NCI-H69 (cell line): ENCODE measurements at regions not wholly inside any gene's neighbourhood (a gene's known extent, or its start where the extent isn't known, plus 50 kb on each side); places are given as distances from the start of the nearest gene placed in this dataset.
"Not testable (repeated sequence)": the region's sequence is repeated elsewhere in the genome, so short reads cannot be mapped to it uniquely, and the experiment has no call there.

ENCODE experiments used
- DNase-seq: peaks from one replicate; lab custom pipeline; 2025; lab: John Stamatoyannopoulos, UW

GRCh38 chr1:25171013-25171412, 61.3 kb downstream of the SYF2 start:
- DNase-seq = not testable (repeated sequence)

- DNase-seq = no peak
Measured at GRCh38 chr1:25170439-25170838, 61.9 kb downstream of the SYF2 start.

- DNase-seq = no peak
Measured at GRCh38 chr1:25169610-25170009, 62.7 kb downstream of the SYF2 start.

- DNase-seq = no peak
Measured at GRCh38 chr1:25169168-25169567, 63.1 kb downstream of the SYF2 start.

- DNase-seq = no peak
Measured at GRCh38 chr1:25168193-25169071, 63.9 kb downstream of the SYF2 start.

GRCh38 chr1:25167269-25168192, 64.8 kb downstream of the SYF2 start:
- peak; percentile 26 for DNase-seq

GRCh38 chr1:25166847-25167246, 65.5 kb downstream of the SYF2 start:
- no peak for DNase-seq

- DNase-seq = no peak
Measured at GRCh38 chr1:25163986-25164385, 68.3 kb downstream of the SYF2 start.

GRCh38 chr1:25161981-25162380, 70.3 kb downstream of the SYF2 start:
- no peak for DNase-seq

- DNase-seq = no peak
Measured at GRCh38 chr1:25157846-25158245, 74.5 kb downstream of the SYF2 start.

GRCh38 chr1:25150985-25151495, 81.3 kb downstream of the SYF2 start:
- DNase-seq = no peak

- DNase-seq = no peak
Measured at GRCh38 chr1:25148673-25149300, 83.5 kb downstream of the SYF2 start.

- DNase-seq = no peak
Measured at GRCh38 chr1:25146451-25146855, 85.8 kb downstream of the SYF2 start.

GRCh38 chr1:25145775-25146393, 86.4 kb downstream of the SYF2 start:
- DNase-seq = no peak

- peak; percentile 14 for DNase-seq
Measured at GRCh38 chr1:25140073-25140797, 92.1 kb downstream of the SYF2 start.

GRCh38 chr1:25137521-25138395, 94.5 kb downstream of the SYF2 start:
- DNase-seq = peak; percentile 1

GRCh38 chr1:25137106-25137505, 95.2 kb downstream of the SYF2 start:
- no peak for DNase-seq

- DNase-seq = peak; percentile 43
Measured at GRCh38 chr1:25135909-25136308, 96.4 kb downstream of the SYF2 start.

- DNase-seq = no peak
Measured at GRCh38 chr1:25134801-25135461, 97.4 kb downstream of the SYF2 start.
